Astrocyte of the spinal cord (primary cell): ENCODE measurements at regions not wholly inside any gene's neighbourhood (a gene's known extent, or its start where the extent isn't known, plus 50 kb on each side); places are given as distances from the start of the nearest gene placed in this dataset.

ENCODE experiments used
- DNase-seq: peaks from one replicate; pipeline ENCODE4 v3.0.0; 2011; ENCODE audit warnings: low read depth, low spot score
- H3K4me3 ChIP-seq: 2 replicates; pipeline ENCODE4 v1.5.1; 2011; ENCODE audit warnings: low read depth, mild to moderate bottlenecking, low read length, moderate library complexity
- CTCF ChIP-seq: IDR thresholded peaks from 2 replicates; pipeline ENCODE4 v1.5.1; 2012; ENCODE audit warnings: low read depth, mild to moderate bottlenecking, low read length, inconsistent platforms
- in situ Hi-C: cut with HindIII; loops from 2 replicates; pipeline ENCODE4 v1.10.0; 2017; ENCODE audit warnings: low sequenced_read_pairs

GRCh38 chr22:48724899-48725298 lies 1102.8 kb downstream of the BRD1 start:
- DNase-seq: no peak
- TF ChIP-seq CTCF: no peak
- no peak overlapping the region for H3K4me3 ChIP-seq
- in situ Hi-C loops: no loop called here

- in situ Hi-C loops: no loop called here
- no peak for TF ChIP-seq CTCF
- no peak for DNase-seq
- no peak overlapping the region for H3K4me3 ChIP-seq
Measured at GRCh38 chr22:48722661-48723060, 1105.0 kb downstream of the BRD1 start.

GRCh38 chr22:48721395-48721669 lies 1106.3 kb downstream of the BRD1 start:
- no peak for TF ChIP-seq CTCF
- H3K4me3 ChIP-seq: no peak overlapping the region
- in situ Hi-C loops: no loop called here
- DNase-seq: no peak

- in situ Hi-C loops: no loop called here
- no peak for TF ChIP-seq CTCF
- H3K4me3 ChIP-seq: no peak overlapping the region
- no peak for DNase-seq
Measured at GRCh38 chr22:48720662-48721394, 1106.8 kb downstream of the BRD1 start.

GRCh38 chr22:48719978-48720661 lies 1107.6 kb downstream of the BRD1 start:
- DNase-seq: no peak
- in situ Hi-C loops: no loop called here
- H3K4me3 ChIP-seq: no peak overlapping the region
- TF ChIP-seq CTCF: no peak

GRCh38 chr22:48718818-48719500 lies 1108.7 kb downstream of the BRD1 start:
- in situ Hi-C loops: no loop called here
- TF ChIP-seq CTCF: no peak
- H3K4me3 ChIP-seq: no peak overlapping the region
- DNase-seq: no peak
